WTC11 (cell line): ENCODE measurements at regions not wholly inside any gene's neighbourhood (a gene's known extent, or its start where the extent isn't known, plus 50 kb on each side); places are given as distances from the start of the nearest gene placed in this dataset.

Source experiments
- ATF6 ChIP-seq: sonication (generic); formaldehyde crosslinking; IDR thresholded peaks from 2 replicates; pipeline ENCODE4 v1.8.1; 2023; ENCODE audit warnings: mild to moderate bottlenecking, missing genetic modification reagents
- CREM ChIP-seq: sonication (generic); formaldehyde crosslinking; IDR thresholded peaks from 2 replicates; pipeline ENCODE4 v1.8.1; 2022; ENCODE audit warnings: mild to moderate bottlenecking, missing genetic modification reagents, moderate library complexity
- CTCF ChIP-seq: fragments of 200-600 bp; IDR thresholded peaks from 2 replicates; pipeline ENCODE4 v1.8.0; 2022; ENCODE audit warnings: antibody characterized with exemption
- E2F1 ChIP-seq: sonication (generic); formaldehyde crosslinking; IDR thresholded peaks from 2 replicates; pipeline ENCODE4 v1.8.0; 2022; ENCODE audit warnings: mild to moderate bottlenecking, missing genetic modification reagents
- IRF2 ChIP-seq: sonication (generic); formaldehyde crosslinking; IDR thresholded peaks from 2 replicates; pipeline ENCODE4 v1.8.0; 2022; ENCODE audit warnings: low read depth, missing genetic modification reagents, borderline replicate concordance
- KAT7 ChIP-seq: sonication (generic); formaldehyde crosslinking; IDR thresholded peaks from 2 replicates; pipeline ENCODE4 v1.8.1; 2023; ENCODE audit warnings: missing genetic modification reagents, mild to moderate bottlenecking, borderline replicate concordance
- NFATC4 ChIP-seq: fragments of 250-450 bp; sonication (Bioruptor Pico); IDR thresholded peaks from 2 replicates; pipeline ENCODE4 v1.9.0; 2021; ENCODE audit warnings: mild to moderate bottlenecking
- NR2C2 ChIP-seq: sonication (generic); formaldehyde crosslinking; IDR thresholded peaks from 2 replicates; pipeline ENCODE4 v1.8.0; 2022; ENCODE audit warnings: mild to moderate bottlenecking, missing genetic modification reagents
- RELA ChIP-seq: sonication (generic); formaldehyde crosslinking; IDR thresholded peaks from 2 replicates; pipeline ENCODE4 v1.8.1; 2022; ENCODE audit warnings: missing genetic modification reagents, mild to moderate bottlenecking, borderline replicate concordance
- SMAD3 ChIP-seq: sonication (generic); formaldehyde crosslinking; IDR thresholded peaks from 2 replicates; pipeline ENCODE4 v1.8.0; 2022; ENCODE audit warnings: missing genetic modification reagents, mild to moderate bottlenecking, borderline replicate concordance
- SP1 ChIP-seq: sonication (generic); formaldehyde crosslinking; conservative IDR thresholded peaks from 2 replicates; pipeline ENCODE4 v1.8.1; 2022; ENCODE audit warnings: missing genetic modification reagents
- ZNF416 ChIP-seq: fragments of 250-450 bp; sonication (Bioruptor Pico); IDR thresholded peaks from 2 replicates; pipeline ENCODE4 v1.9.0; 2021; ENCODE audit warnings: mild to moderate bottlenecking, inconsistent platforms

- TF ChIP-seq CTCF (no peak), E2F1 (CRISPR knock-in tag) (no peak), CREM (CRISPR knock-in tag) (no peak), ATF6 (no peak), SP1 (CRISPR knock-in tag) (no peak), KAT7 (CRISPR knock-in tag) (no peak), NR2C2 (CRISPR knock-in tag) (no peak), RELA (CRISPR knock-in tag) (no peak), SMAD3 (no peak), NFATC4 (CRISPR knock-in tag) (no peak), IRF2 (no peak), ZNF416 (CRISPR knock-in tag) (no peak)
These were observed 174.9 kb downstream of the TNFSF13B start for GRCh38 chr13:108444448-108444847.
